ENCODE measurements at regions not wholly inside any gene's neighbourhood (a gene's known extent, or its start where the extent isn't known, plus 50 kb on each side); places are given as distances from the start of the nearest gene placed in this dataset.

GRCh38 chr10:113221756-113222168 lies 271.7 kb downstream of the TCF7L2 start:
- TF ChIP-seq RAD21 (IDR thresholded peaks at IDR 0.05; ENCODE audit: low read depth) = no peak
- TF ChIP-seq POLR2A (IDR thresholded peaks at IDR 0.05; ENCODE audit: borderline replicate concordance, extremely low read depth, insufficient read depth, insufficient read length) = no peak
- peak in 2 of 3 experiments; percentile 29; a peak in 2 of 6 replicates for TF ChIP-seq CTCF (IDR thresholded peaks at IDR 0.05 in 2 of 3, conservative IDR thresholded peaks at IDR 0.05 in 1 of 3; ENCODE audit: borderline replicate concordance in 1 of 3, insufficient read depth in 1 of 3, low read depth in 2 of 3, low read length in 2 of 3)
- no peak for TF ChIP-seq POLR2AphosphoS5 (IDR thresholded peaks at IDR 0.05; ENCODE audit: low read depth, low read length)
- no peak for TF ChIP-seq EZH2 (IDR thresholded peaks at IDR 0.05)
- no peak for TF ChIP-seq SIN3A (IDR thresholded peaks at IDR 0.05; ENCODE audit: low read depth)
- no peak for TF ChIP-seq EGR1 (IDR thresholded peaks at IDR 0.05; ENCODE audit: low read depth)
- TF ChIP-seq JUND (IDR thresholded peaks at IDR 0.05) = peak; percentile 58
- no peak for TF ChIP-seq YY1 (IDR thresholded peaks at IDR 0.05; ENCODE audit: extremely low read depth, insufficient replicate concordance, low read depth, low read length)
- no peak for TF ChIP-seq EZH2phosphoT487 (IDR thresholded peaks at IDR 0.05; ENCODE audit: borderline replicate concordance)
- no peak for TF ChIP-seq SP1 (IDR thresholded peaks at IDR 0.05; ENCODE audit: low read depth)
